BE2C (cell line): ENCODE measurements at regions not wholly inside any gene's neighbourhood (a gene's known extent, or its start where the extent isn't known, plus 50 kb on each side); places are given as distances from the start of the nearest gene placed in this dataset.

Source experiments
- DNase-seq: peaks from one replicate; pipeline ENCODE4 v3.0.0-alpha.2; 2020
- H3K27me3 ChIP-seq: fragments of 250-450 bp; sonication (Bioruptor Pico); 2 replicates; pipeline ENCODE4 v1.5.1; 2020; ENCODE audit warnings: mild to moderate bottlenecking
- H3K36me3 ChIP-seq: fragments of 250-450 bp; sonication (Bioruptor Pico); 2 replicates; pipeline ENCODE4 v1.5.1; 2020; ENCODE audit warnings: mild to moderate bottlenecking
- H3K4me1 ChIP-seq: fragments of 250-450 bp; sonication (Bioruptor Pico); 2 replicates; pipeline ENCODE4 v1.5.1; 2020
- H3K4me3 ChIP-seq: 2 replicates; pipeline ENCODE4 v1.5.1; 2011; ENCODE audit warnings: low read depth, low read length
- H3K9me3 ChIP-seq: fragments of 250-450 bp; sonication (Bioruptor Pico); 2 replicates; pipeline ENCODE4 v1.5.1; 2020
- CTCF ChIP-seq: IDR thresholded peaks from 2 replicates; pipeline ENCODE4 v1.5.1; 2012; ENCODE audit warnings: mild to moderate bottlenecking, low read depth, low read length

GRCh38 chr5:136518814-136519213 lies 153.5 kb upstream of the TRPC7 start:
- no peak for TF ChIP-seq CTCF

GRCh38 chr5:136518174-136518573 lies 152.8 kb upstream of the TRPC7 start:
- Histone ChIP-seq H3K27me3 (no peaks in the 10 kb centered on the region), H3K9me3 (no peaks in the 10 kb centered on the region), H3K4me3 (no peak overlapping the region), H3K4me1 (no peaks in the 10 kb centered on the region), H3K36me3 (no peaks in the 10 kb centered on the region)
- TF ChIP-seq CTCF, result no peak
- no peak for DNase-seq

More at GRCh38 chr5:136518814-136519213, 153.5 kb upstream of the TRPC7 start:
- no peaks in the 10 kb centered on the region for H3K4me1 ChIP-seq
- no peak for DNase-seq
- no peaks in the 10 kb centered on the region for H3K9me3 ChIP-seq
- H3K4me3 ChIP-seq, result no peak overlapping the region
- H3K36me3 ChIP-seq, result no peaks in the 10 kb centered on the region
- H3K27me3 ChIP-seq, result no peaks in the 10 kb centered on the region

GRCh38 chr5:136517755-136518154 lies 152.4 kb upstream of the TRPC7 start:
- Histone ChIP-seq H3K36me3 (no peaks in the 10 kb centered on the region), H3K9me3 (no peaks in the 10 kb centered on the region), H3K4me1 (no peaks in the 10 kb centered on the region), H3K27me3 (no peaks in the 10 kb centered on the region), H3K4me3 (no peak overlapping the region)
- TF ChIP-seq CTCF, result no peak
- DNase-seq, result no peak

GRCh38 chr5:136516637-136517036 lies 151.3 kb upstream of the TRPC7 start:
- H3K9me3 ChIP-seq, result no peaks in the 10 kb centered on the region
- no peaks in the 10 kb centered on the region for H3K27me3 ChIP-seq
- TF ChIP-seq CTCF, result no peak
- H3K4me1 ChIP-seq, result no peaks in the 10 kb centered on the region
- H3K4me3 ChIP-seq, result no peak overlapping the region
- no peaks in the 10 kb centered on the region for H3K36me3 ChIP-seq
- DNase-seq, result no peak

GRCh38 chr5:136513430-136513829 lies 148.1 kb upstream of the TRPC7 start:
- Histone ChIP-seq H3K36me3 (no peaks in the 10 kb centered on the region), H3K4me1 (no peaks in the 10 kb centered on the region), H3K4me3 (no peak overlapping the region), H3K27me3 (no peaks in the 10 kb centered on the region), H3K9me3 (no peaks in the 10 kb centered on the region)
- no peak for DNase-seq
- no peak for TF ChIP-seq CTCF

GRCh38 chr5:136511046-136511445 lies 145.7 kb upstream of the TRPC7 start:
- Histone ChIP-seq H3K36me3 (no peaks in the 10 kb centered on the region), H3K27me3 (no peaks in the 10 kb centered on the region)
- no peak for DNase-seq

More at GRCh38 chr5:136511046-136511445, 145.7 kb upstream of the TRPC7 start:
- no peaks in the 10 kb centered on the region for H3K4me1 ChIP-seq
- TF ChIP-seq CTCF, result no peak
- no peak overlapping the region for H3K4me3 ChIP-seq
- H3K9me3 ChIP-seq, result no peaks in the 10 kb centered on the region
